IMR-90 (cell line): ENCODE measurements at regions not wholly inside any gene's neighbourhood (a gene's known extent, or its start where the extent isn't known, plus 50 kb on each side); places are given as distances from the start of the nearest gene placed in this dataset.

Experiments used
- CEBPB ChIP-seq: IDR thresholded peaks from 2 replicates; pipeline ENCODE4 v1.6.1; 2012; ENCODE audit warnings: low read depth, low read length, improper control_type of control experiment
- CHD1 ChIP-seq: IDR thresholded peaks from 2 replicates; pipeline ENCODE4 v1.6.1; 2012; ENCODE audit warnings: low read depth, low read length, improper control_type of control experiment
- CTCF ChIP-seq: conservative IDR thresholded peaks from 2 replicates; pipeline ENCODE4 v1.5.1; 2012; ENCODE audit warnings: mild to moderate bottlenecking, low read depth, low read length, improper control_type of control experiment
- ELK1 ChIP-seq: fragments of 150-350 bp; IDR thresholded peaks from 2 replicates; pipeline ENCODE4 v1.6.1; 2016; ENCODE audit warnings: low read depth, mild to moderate bottlenecking, low read length, moderate library complexity, borderline replicate concordance
- FOS ChIP-seq: fragments of 150-350 bp; IDR thresholded peaks from 2 replicates; pipeline ENCODE4 v1.6.1; 2016; ENCODE audit warnings: low read depth, low read length
- MAFK ChIP-seq: IDR thresholded peaks from 2 replicates; pipeline ENCODE4 v1.6.1; 2012; ENCODE audit warnings: low read depth, low read length, improper control_type of control experiment
- MAZ ChIP-seq: IDR thresholded peaks from 2 replicates; pipeline ENCODE4 v1.6.1; 2012; ENCODE audit warnings: low read depth, mild to moderate bottlenecking, low read length, improper control_type of control experiment, moderate library complexity, borderline replicate concordance
- MXI1 ChIP-seq: IDR thresholded peaks from 2 replicates; pipeline ENCODE4 v1.6.1; 2012; ENCODE audit warnings: low read depth, mild to moderate bottlenecking, low read length, moderate library complexity, borderline replicate concordance
- POLR2A ChIP-seq: IDR thresholded peaks from 2 replicates; pipeline ENCODE4 v1.6.1; 2012; ENCODE audit warnings: mild to moderate bottlenecking, low read depth, low read length
- RAD21 ChIP-seq: IDR thresholded peaks from 2 replicates; pipeline ENCODE4 v1.6.1; 2012; ENCODE audit warnings: low read length, improper control_type of control experiment
- RFX5 ChIP-seq: IDR thresholded peaks from 2 replicates; pipeline ENCODE4 v1.8.0; 2012; ENCODE audit warnings: low read depth, mild to moderate bottlenecking, low read length, moderate library complexity
- SMC3 ChIP-seq: fragments of 150-350 bp; IDR thresholded peaks from 2 replicates; pipeline ENCODE4 v1.6.1; 2016; ENCODE audit warnings: low read depth, mild to moderate bottlenecking, antibody characterized with exemption, low read length, moderate library complexity
- USF2 ChIP-seq: fragments of 150-350 bp; IDR thresholded peaks from 2 replicates; pipeline ENCODE4 v1.6.1; 2017; ENCODE audit warnings: mild to moderate bottlenecking, antibody characterized with exemption, low read length, low read depth

GRCh38 chr9:126144196-126144595, 182.4 kb upstream of the MVB12B start:
- no peak for TF ChIP-seq CTCF
- no peak for TF ChIP-seq CEBPB
- no peak for TF ChIP-seq MXI1
- no peak for TF ChIP-seq SMC3
- TF ChIP-seq POLR2A = no peak
- no peak for TF ChIP-seq USF2
- TF ChIP-seq MAZ = no peak
- no peak for TF ChIP-seq FOS
- no peak for TF ChIP-seq RAD21
- TF ChIP-seq ELK1 = no peak
- no peak for TF ChIP-seq RFX5
- no peak for TF ChIP-seq CHD1
- no peak for TF ChIP-seq MAFK
